ENCODE measurements at regions not wholly inside any gene's neighbourhood (a gene's known extent, or its start where the extent isn't known, plus 50 kb on each side); places are given as distances from the start of the nearest gene placed in this dataset.

- TF ChIP-seq, protein P1, sequence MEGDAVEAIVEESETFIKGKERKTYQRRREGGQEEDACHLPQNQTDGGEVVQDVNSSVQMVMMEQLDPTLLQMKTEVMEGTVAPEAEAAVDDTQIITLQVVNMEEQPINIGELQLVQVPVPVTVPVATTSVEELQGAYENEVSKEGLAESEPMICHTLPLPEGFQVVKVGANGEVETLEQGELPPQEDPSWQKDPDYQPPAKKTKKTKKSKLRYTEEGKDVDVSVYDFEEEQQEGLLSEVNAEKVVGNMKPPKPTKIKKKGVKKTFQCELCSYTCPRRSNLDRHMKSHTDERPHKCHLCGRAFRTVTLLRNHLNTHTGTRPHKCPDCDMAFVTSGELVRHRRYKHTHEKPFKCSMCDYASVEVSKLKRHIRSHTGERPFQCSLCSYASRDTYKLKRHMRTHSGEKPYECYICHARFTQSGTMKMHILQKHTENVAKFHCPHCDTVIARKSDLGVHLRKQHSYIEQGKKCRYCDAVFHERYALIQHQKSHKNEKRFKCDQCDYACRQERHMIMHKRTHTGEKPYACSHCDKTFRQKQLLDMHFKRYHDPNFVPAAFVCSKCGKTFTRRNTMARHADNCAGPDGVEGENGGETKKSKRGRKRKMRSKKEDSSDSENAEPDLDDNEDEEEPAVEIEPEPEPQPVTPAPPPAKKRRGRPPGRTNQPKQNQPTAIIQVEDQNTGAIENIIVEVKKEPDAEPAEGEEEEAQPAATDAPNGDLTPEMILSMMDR (IDR thresholded peaks at IDR 0.05; ENCODE audit: unreplicated experiment in 3 of 3): no peak
- H3K4me3 Mint-ChIP-seq: no peak overlapping the region
- no peaks in the 10 kb centered on the region for H3K4me1 Mint-ChIP-seq
- H3K27me3 Mint-ChIP-seq (ENCODE audit: low read depth): peaks cover 4% of the 10 kb centered on the region
- no peaks in the 10 kb centered on the region for H3K36me3 Mint-ChIP-seq (ENCODE audit: low read depth)
- peaks cover 6% of the 10 kb centered on the region for H3K9me3 Mint-ChIP-seq
- H3K27ac Mint-ChIP-seq: no peak overlapping the region
These were observed 312.3 kb upstream of the FAT3 start for GRCh38 chr11:91912322-91912721.

- Mint-ChIP-seq H3K36me3 (ENCODE audit: low read depth) (no peaks in the 10 kb centered on the region), H3K27me3 (ENCODE audit: low read depth) (peaks cover 4% of the 10 kb centered on the region), H3K27ac (no peak overlapping the region), H3K4me1 (no peaks in the 10 kb centered on the region), H3K9me3 (no peaks in the 10 kb centered on the region), H3K4me3 (no peak overlapping the region)
- TF ChIP-seq, protein P1 (IDR thresholded peaks at IDR 0.05; ENCODE audit: unreplicated experiment in 3 of 3): no peak
These were observed 317.6 kb upstream of the FAT3 start for GRCh38 chr11:91906871-91907624.

DNA sequence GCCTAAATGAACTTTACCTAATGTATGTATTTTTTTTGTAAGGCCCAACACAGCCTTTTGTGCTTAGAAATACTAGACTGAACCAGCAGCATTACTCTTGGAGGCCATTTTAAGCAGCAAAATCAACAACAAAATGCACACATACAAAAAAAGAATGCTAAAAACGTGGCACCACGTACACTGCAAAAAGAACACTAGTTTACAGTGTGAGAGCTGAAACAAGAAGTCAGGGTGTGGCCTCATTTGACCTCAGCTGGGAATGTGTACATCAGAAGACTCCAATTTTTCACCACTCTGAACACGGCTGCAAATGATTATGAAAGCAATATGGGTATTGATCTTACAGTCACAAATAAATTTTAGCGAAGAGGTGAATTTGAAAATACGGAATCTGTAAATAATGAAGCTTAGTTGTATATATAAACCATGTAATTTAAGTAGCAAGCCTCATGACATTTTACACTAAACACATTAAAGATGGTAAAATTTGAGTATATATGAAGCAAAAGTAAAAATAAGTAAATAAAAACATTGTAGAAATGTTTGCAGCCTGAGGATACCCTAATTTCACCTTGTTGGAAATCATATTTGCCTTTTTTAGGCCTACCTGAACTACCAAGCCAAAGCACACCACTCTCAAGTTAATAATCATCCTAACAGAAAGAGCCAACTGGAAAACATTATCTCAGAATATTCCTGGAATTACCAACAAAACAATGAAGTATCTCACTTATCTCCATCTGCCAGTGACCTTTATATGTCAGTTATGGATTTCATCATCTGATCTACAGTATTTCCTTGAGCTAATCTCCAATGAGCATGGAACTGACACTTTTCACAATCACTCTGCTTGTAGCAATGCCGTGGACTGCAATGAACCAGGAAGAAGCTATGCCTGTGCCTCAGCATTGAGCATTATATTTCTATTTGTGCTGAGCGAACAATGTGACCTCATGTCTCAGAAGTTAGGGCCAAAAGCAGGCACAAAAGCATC is 319.5 kb upstream of the FAT3 start:
- H3K9me3 Mint-ChIP-seq: no peaks in the 10 kb centered on the region
- H3K36me3 Mint-ChIP-seq (ENCODE audit: low read depth): no peaks in the 10 kb centered on the region
- peaks cover 4% of the 10 kb centered on the region for H3K27me3 Mint-ChIP-seq (ENCODE audit: low read depth)
- TF ChIP-seq, protein P1 (IDR thresholded peaks at IDR 0.05; ENCODE audit: unreplicated experiment in 3 of 3): no peak
- no peaks in the 10 kb centered on the region for H3K4me1 Mint-ChIP-seq
- H3K27ac Mint-ChIP-seq: no peak overlapping the region
- H3K4me3 Mint-ChIP-seq: no peak overlapping the region

DNA sequence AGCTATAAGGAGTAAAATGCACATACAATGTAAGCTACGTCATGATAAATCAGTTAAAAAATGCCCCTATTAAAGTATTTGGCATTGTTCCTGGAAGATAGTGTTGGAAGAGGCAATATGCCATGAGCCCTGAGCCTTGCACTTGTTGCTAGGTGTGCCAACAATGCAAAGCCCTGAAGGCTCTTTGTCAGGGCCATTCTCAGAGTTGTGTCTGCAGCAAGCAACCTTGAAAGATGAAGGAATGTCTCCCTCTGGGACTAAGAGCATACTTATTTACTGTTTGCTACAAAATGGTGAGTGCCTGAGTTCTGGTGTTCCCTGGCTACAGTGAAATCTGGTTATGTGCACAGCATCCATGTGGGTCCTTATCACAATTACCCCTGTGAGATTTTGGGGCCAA is 322.3 kb upstream of the FAT3 start:
- no peak overlapping the region for H3K4me3 Mint-ChIP-seq
- H3K27me3 Mint-ChIP-seq (ENCODE audit: low read depth): no peaks in the 10 kb centered on the region
- H3K4me1 Mint-ChIP-seq: no peaks in the 10 kb centered on the region
- TF ChIP-seq, protein P1 (IDR thresholded peaks at IDR 0.05; ENCODE audit: unreplicated experiment in 3 of 3): no peak
- H3K36me3 Mint-ChIP-seq (ENCODE audit: low read depth): no peaks in the 10 kb centered on the region
- no peaks in the 10 kb centered on the region for H3K9me3 Mint-ChIP-seq
- H3K27ac Mint-ChIP-seq: no peak overlapping the region

DNA sequence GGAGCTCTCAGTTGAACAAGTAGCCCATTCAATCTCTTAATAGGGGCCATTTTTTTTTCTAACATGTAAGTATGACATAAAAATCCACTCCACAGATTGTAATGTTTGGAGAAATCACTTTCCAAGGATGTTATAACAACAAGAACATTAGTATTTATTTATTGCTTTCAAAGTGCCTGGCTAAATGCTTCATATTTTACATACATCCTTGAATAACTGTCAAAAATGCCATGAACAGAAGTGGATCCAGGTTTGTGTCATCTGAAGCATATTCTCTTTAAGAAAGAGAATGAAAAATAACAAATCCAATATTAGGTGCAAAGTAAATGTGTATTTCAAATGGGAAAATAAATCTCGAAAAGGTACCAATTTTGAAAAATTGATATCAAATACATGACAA is 344.0 kb upstream of the FAT3 start:
- H3K4me1 Mint-ChIP-seq: no peaks in the 10 kb centered on the region
- H3K9me3 Mint-ChIP-seq: no peaks in the 10 kb centered on the region
- H3K36me3 Mint-ChIP-seq (ENCODE audit: low read depth): no peaks in the 10 kb centered on the region
- TF ChIP-seq, protein P1 (IDR thresholded peaks at IDR 0.05; ENCODE audit: unreplicated experiment in 3 of 3): no peak
- H3K4me3 Mint-ChIP-seq: no peak overlapping the region
- H3K27me3 Mint-ChIP-seq (ENCODE audit: low read depth): peaks cover 6% of the 10 kb centered on the region
- no peak overlapping the region for H3K27ac Mint-ChIP-seq

All from nephron (organoid).